Endothelial cell of umbilical vein (primary cell): ENCODE measurements at regions not wholly inside any gene's neighbourhood (a gene's known extent, or its start where the extent isn't known, plus 50 kb on each side); places are given as distances from the start of the nearest gene placed in this dataset.

Experiments
- CTCF ChIP-seq, 2 donors: IDR thresholded peaks; 1 replicate in 1 of 2; 2 replicates in 1 of 2; pipeline ENCODE4 v1.5.1; 2011; ENCODE audit warnings: low read length in 2 of 2, mild to moderate bottlenecking in 2 of 2, moderate library complexity in 2 of 2, control low read depth in 1 of 2, inconsistent platforms in 1 of 2, low read depth in 1 of 2; ENCODE audit not compliant: insufficient read depth in 1 of 2; ENCODE audit errors: extremely low read depth in 1 of 2
- EZH2 ChIP-seq: IDR thresholded peaks from 2 replicates; pipeline ENCODE4 v1.6.1; 2012; ENCODE audit warnings: borderline replicate concordance, low read depth, mild to moderate bottlenecking, moderate library complexity, low read length, inconsistent platforms; ENCODE audit not compliant: severe bottlenecking
- GATA2 ChIP-seq: IDR thresholded peaks from 2 replicates; pipeline ENCODE4 v1.7.0; 2011; ENCODE audit warnings: low read depth, mild to moderate bottlenecking, moderate library complexity, mixed read lengths, low read length; ENCODE audit not compliant: insufficient read length, insufficient read depth
- JUN ChIP-seq: IDR thresholded peaks from 2 replicates; pipeline ENCODE4 v1.6.1; 2011; ENCODE audit warnings: borderline replicate concordance, low read depth; ENCODE audit not compliant: insufficient read length, insufficient read depth
- MYC ChIP-seq: IDR thresholded peaks from one replicate; pipeline ENCODE4 v1.6.1; 2011; ENCODE audit warnings: mild to moderate bottlenecking, low read depth, low read length
- POLR2A ChIP-seq: IDR thresholded peaks from 2 replicates; pipeline ENCODE4 v1.6.1; 2012; ENCODE audit warnings: low read depth, mild to moderate bottlenecking, control low read depth, low read length
- POLR2AphosphoS5 ChIP-seq: IDR thresholded peaks from 2 replicates; pipeline ENCODE4 v1.6.1; 2012; ENCODE audit warnings: low read depth, mild to moderate bottlenecking, control low read depth, low read length, moderate library complexity; ENCODE audit not compliant: insufficient read depth
- TF ChIP-seq, protein P1 (sequence below): IDR thresholded peaks from 2 replicates; pipeline ENCODE4 v1.6.1; 2011; ENCODE audit not compliant: insufficient read depth, insufficient read length

GRCh38 chr1:117770981-117771531 lies 158.4 kb downstream of the GDAP2 start:
- TF ChIP-seq CTCF (IDR thresholded peaks at IDR 0.05; ENCODE audit: extremely low read depth in 1 of 2, insufficient read depth in 1 of 2, low read depth in 1 of 2, low read length in 2 of 2), result no peak
- no peak for TF ChIP-seq POLR2A
- TF ChIP-seq, protein P1, sequence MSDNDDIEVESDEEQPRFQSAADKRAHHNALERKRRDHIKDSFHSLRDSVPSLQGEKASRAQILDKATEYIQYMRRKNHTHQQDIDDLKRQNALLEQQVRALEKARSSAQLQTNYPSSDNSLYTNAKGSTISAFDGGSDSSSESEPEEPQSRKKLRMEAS, result no peak
- no peak for TF ChIP-seq JUN
- TF ChIP-seq EZH2, result no peak
- no peak for TF ChIP-seq GATA2
- TF ChIP-seq POLR2AphosphoS5, result no peak
- no peak for TF ChIP-seq MYC
